Testis (tissue), 2 donors: ENCODE measurements at regions not wholly inside any gene's neighbourhood (a gene's known extent, or its start where the extent isn't known, plus 50 kb on each side); places are given as distances from the start of the nearest gene placed in this dataset.

Source experiments
- CTCF ChIP-seq, 3 experiments: fragments of 450-650 bp in 2 of 3; fragments of 200-600 bp in 1 of 3; sonication (generic) in 1 of 3; IDR thresholded peaks; one replicate each; pipeline ENCODE4 v1.5.1; 2016 to 2019; ENCODE audit warnings: antibody characterized with exemption in 3 of 3, mild to moderate bottlenecking in 2 of 3, moderate library complexity in 1 of 3
- POLR2A ChIP-seq: fragments of 450-650 bp; IDR thresholded peaks from one replicate; pipeline ENCODE4 v1.6.1; 2017; ENCODE audit warnings: antibody characterized with exemption, mild to moderate bottlenecking, moderate library complexity

GRCh38 chr3:110327870-110328269 is 743.7 kb upstream of the NECTIN3 start:
- TF ChIP-seq CTCF (IDR thresholded peaks at IDR 0.05) (no peak), POLR2A (no peak)
